ENCODE measurements at regions not wholly inside any gene's neighbourhood (a gene's known extent, or its start where the extent isn't known, plus 50 kb on each side); places are given as distances from the start of the nearest gene placed in this dataset.

DNA sequence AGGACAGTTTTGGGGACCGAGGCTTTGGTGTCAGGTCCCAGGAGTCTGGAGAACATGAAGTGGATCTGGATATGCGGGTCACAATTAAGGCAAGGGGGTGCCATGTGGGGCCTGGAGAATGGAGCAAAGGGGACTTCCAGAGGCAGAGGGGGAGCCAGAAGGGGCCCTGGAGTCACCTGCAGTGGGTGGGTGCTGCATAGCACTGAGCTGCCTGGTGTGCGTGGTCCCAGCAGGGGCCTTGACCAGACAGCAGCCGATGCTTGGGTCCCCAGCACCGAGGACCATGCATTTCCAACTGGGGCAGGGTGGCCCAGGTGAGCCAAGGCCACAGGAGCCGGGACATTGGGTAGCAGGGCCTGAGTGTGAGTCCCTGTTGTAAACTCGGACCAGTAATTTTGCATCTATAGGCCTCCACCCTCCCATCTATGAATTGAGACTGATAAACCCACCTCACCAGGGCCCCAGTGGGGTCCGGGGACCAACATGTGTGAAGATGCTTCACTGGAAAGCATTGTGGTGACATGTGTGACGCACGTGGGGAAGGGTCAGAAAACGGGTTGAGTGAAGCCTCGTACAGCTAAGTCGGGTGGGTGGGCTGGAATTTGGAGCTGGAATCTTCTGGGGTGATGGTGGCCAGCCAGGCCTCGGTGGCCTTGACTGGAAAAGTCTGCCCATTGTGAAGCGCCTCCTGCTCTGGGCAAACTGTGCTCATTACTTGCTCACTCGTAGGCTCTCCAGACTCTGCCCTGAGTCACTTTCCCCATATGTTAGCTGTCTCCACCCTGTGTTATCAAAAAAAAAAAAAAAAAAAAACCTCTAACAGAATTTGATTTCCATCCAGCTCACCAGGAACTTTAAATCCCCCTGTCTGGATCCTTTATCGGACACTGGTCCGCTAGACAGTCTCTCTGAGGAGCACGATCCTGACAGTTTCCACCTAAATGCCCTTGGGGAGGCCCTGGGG is 90.5 kb upstream of the ZNF469 start:
- no peaks in the 10 kb centered on the region for H3K79me1 ChIP-seq (ENCODE audit: low read depth, low read length)
- no peaks in the 10 kb centered on the region for H3K36me3 ChIP-seq (ENCODE audit: control insufficient read depth in 2 of 4, insufficient read depth in 4 of 4, low read length in 3 of 4)
- H2AK5ac ChIP-seq (ENCODE audit: low read depth, low read length) = no peak overlapping the region
- H4K8ac ChIP-seq (ENCODE audit: extremely low read depth, insufficient read depth, low read length) = no peak overlapping the region
- POLR2A ChIA-PET (ENCODE audit: partially characterized antibody) = no interaction called here
- 89% methylated on average over 19 of the region's 19 CpGs; no CpG with 5 or more reads in 1 of the 2 experiments for WGBS, 2 experiments (ENCODE audit: extremely low coverage in 1 of 2, insufficient coverage in 1 of 2, insufficient read length in 1 of 2, insufficient replicate concordance in 2 of 2, low coverage in 1 of 2, low lambda C conversion rate in 2 of 2, missing lambda C conversion rate in 1 of 2)
- H3K14ac ChIP-seq (ENCODE audit: insufficient read length) = no peak overlapping the region
- no peak overlapping the region for H2AFZ ChIP-seq (ENCODE audit: low read length)
- H3K18ac ChIP-seq (ENCODE audit: extremely low read depth, low read length) = no peak overlapping the region
- H3K23ac ChIP-seq (ENCODE audit: insufficient read length) = no peak overlapping the region
- no peak overlapping the region for H2BK15ac ChIP-seq (ENCODE audit: low read length)
- no peak overlapping the region for H3K4ac ChIP-seq (replicated peaks; ENCODE audit: insufficient read length, low read depth, low read length)
- peaks cover 0 to 6% of the 10 kb centered on the region in 2 experiments for H4K20me1 ChIP-seq (replicated peaks in 1 of 2; ENCODE audit: control insufficient read depth in 1 of 2, insufficient read depth in 2 of 2, low read length in 2 of 2)
- H3K9ac ChIP-seq (replicated peaks in 1 of 4; ENCODE audit: extremely low read depth in 1 of 4, low read depth in 3 of 4, low read length in 3 of 4) = no peak overlapping the region
- FAIRE-seq (no peak), DNase-seq (ENCODE audit: low read depth in 1 of 2, low spot score in 2 of 2) (no peak)
- no peak overlapping the region for H3K56ac ChIP-seq (replicated peaks; ENCODE audit: insufficient read length, low read depth, low read length)
- no peak overlapping the region for H2BK120ac ChIP-seq (replicated peaks; ENCODE audit: low read depth, low read length)
- H4K91ac ChIP-seq (replicated peaks; ENCODE audit: insufficient read length, low read length) = no peak overlapping the region
- H2BK5ac ChIP-seq (ENCODE audit: low read depth, low read length) = no peak overlapping the region
- no peak overlapping the region for H3K4me3 ChIP-seq (ENCODE audit: extremely low read depth in 1 of 4, insufficient read depth in 2 of 4, low read depth in 3 of 4, low read length in 4 of 4)
- no peaks in the 10 kb centered on the region for H3K79me2 ChIP-seq (ENCODE audit: control insufficient read depth in 1 of 2, insufficient read depth in 2 of 2, low read length in 2 of 2)
- H3K27ac ChIP-seq (ENCODE audit: low read depth, low read length) = no peak overlapping the region
- CTCF ChIA-PET (ENCODE audit: partially characterized antibody) = interaction anchor here (0.6 kb wide), 2 partner anchors 245 to 471 kb away, joined by 3 to 4 read pairs; no protein-coding TSS in a partner anchor
- H3K4me2 ChIP-seq (ENCODE audit: insufficient read depth in 1 of 2, low read depth in 2 of 2, low read length in 2 of 2) = no peak overlapping the region
- H3K4me1 ChIP-seq (replicated peaks in 1 of 4; ENCODE audit: control insufficient read depth in 3 of 4, insufficient read depth in 4 of 4, low read length in 3 of 4) = no peaks in the 10 kb centered on the region
- H3K23me2 ChIP-seq (ENCODE audit: low read depth, low read length) = peaks cover 10% of the 10 kb centered on the region; the same call in 1 of the 2 replicates
- no peak overlapping the region for H2BK20ac ChIP-seq (ENCODE audit: low read length)
- no peaks in the 10 kb centered on the region for H3K27me3 ChIP-seq (replicated peaks in 1 of 4; ENCODE audit: control insufficient read depth in 3 of 4, extremely low read depth in 1 of 4, insufficient read depth in 3 of 4, low read length in 3 of 4)
- no peak overlapping the region for H4K5ac ChIP-seq (ENCODE audit: insufficient read length, low read depth, low read length)
- H2BK12ac ChIP-seq (ENCODE audit: low read depth, low read length) = no peak overlapping the region
- H3K9me3 ChIP-seq (ENCODE audit: insufficient read depth in 2 of 2, low read depth in 1 of 2, low read length in 1 of 2) = peaks cover 30 to 44% of the 10 kb centered on the region in 2 experiments
- no peak for TF ChIP-seq BACH1 (IDR thresholded peaks at IDR 0.05; ENCODE audit: low read length)
- no peak for TF ChIP-seq HDAC2 (IDR thresholded peaks at IDR 0.05; ENCODE audit: borderline replicate concordance in 1 of 2, low read depth in 2 of 2, low read length in 2 of 2)
- TF ChIP-seq SP1 (IDR thresholded peaks at IDR 0.05; ENCODE audit: low read depth, low read length) = no peak
- no peak for TF ChIP-seq ASH2L (IDR thresholded peaks at IDR 0.05; ENCODE audit: low read length)
- TF ChIP-seq RXRA (IDR thresholded peaks at IDR 0.05; ENCODE audit: insufficient read depth, low read depth, low read length) = no peak
- TF ChIP-seq GABPA (IDR thresholded peaks at IDR 0.05; ENCODE audit: borderline replicate concordance, insufficient read depth, low read length) = no peak
- no peak for TF ChIP-seq NRF1 (IDR thresholded peaks at IDR 0.05; ENCODE audit: low read depth, low read length)
- no peak for TF ChIP-seq JUN (IDR thresholded peaks at IDR 0.05; ENCODE audit: low read depth, low read length)
- no peak for TF ChIP-seq KDM4A (IDR thresholded peaks at IDR 0.05; ENCODE audit: low read depth, low read length, severe bottlenecking)
- no peak for TF ChIP-seq EGR1 (IDR thresholded peaks at IDR 0.05; ENCODE audit: borderline replicate concordance, low read depth, low read length)
- TF ChIP-seq POLR2AphosphoS5 (IDR thresholded peaks at IDR 0.05; ENCODE audit: low read depth, low read length) = no peak
- no peak for TF ChIP-seq ATF3 (IDR thresholded peaks at IDR 0.05; ENCODE audit: insufficient read depth, low read depth, low read length)

All from H1 (cell line).